Astrocyte of the cerebellum (primary cell): ENCODE measurements at regions not wholly inside any gene's neighbourhood (a gene's known extent, or its start where the extent isn't known, plus 50 kb on each side); places are given as distances from the start of the nearest gene placed in this dataset.

ENCODE experiments used
- DNase-seq: peaks from one replicate; pipeline ENCODE4 v3.0.0-alpha.2; 2011; ENCODE audit warnings: low read depth
- H3K4me3 ChIP-seq: 2 replicates; pipeline ENCODE4 v1.5.1; 2011; ENCODE audit warnings: mild to moderate bottlenecking, low read depth, low read length, moderate library complexity
- in situ Hi-C: cut with HindIII; loops from 2 replicates; pipeline ENCODE4 v1.10.0; 2017; ENCODE audit warnings: low sequenced_read_pairs
- TF ChIP-seq, protein P1 (sequence below): IDR thresholded peaks from 2 replicates; pipeline ENCODE4 v1.5.1; 2012; ENCODE audit warnings: low read length, low read depth, moderate library complexity, mild to moderate bottlenecking; ENCODE audit errors: missing control alignments

GRCh38 chr1:87941337-87941946 lies 612.8 kb downstream of the LMO4 start:
- in situ Hi-C loops: no loop called here
- TF ChIP-seq, protein P1, sequence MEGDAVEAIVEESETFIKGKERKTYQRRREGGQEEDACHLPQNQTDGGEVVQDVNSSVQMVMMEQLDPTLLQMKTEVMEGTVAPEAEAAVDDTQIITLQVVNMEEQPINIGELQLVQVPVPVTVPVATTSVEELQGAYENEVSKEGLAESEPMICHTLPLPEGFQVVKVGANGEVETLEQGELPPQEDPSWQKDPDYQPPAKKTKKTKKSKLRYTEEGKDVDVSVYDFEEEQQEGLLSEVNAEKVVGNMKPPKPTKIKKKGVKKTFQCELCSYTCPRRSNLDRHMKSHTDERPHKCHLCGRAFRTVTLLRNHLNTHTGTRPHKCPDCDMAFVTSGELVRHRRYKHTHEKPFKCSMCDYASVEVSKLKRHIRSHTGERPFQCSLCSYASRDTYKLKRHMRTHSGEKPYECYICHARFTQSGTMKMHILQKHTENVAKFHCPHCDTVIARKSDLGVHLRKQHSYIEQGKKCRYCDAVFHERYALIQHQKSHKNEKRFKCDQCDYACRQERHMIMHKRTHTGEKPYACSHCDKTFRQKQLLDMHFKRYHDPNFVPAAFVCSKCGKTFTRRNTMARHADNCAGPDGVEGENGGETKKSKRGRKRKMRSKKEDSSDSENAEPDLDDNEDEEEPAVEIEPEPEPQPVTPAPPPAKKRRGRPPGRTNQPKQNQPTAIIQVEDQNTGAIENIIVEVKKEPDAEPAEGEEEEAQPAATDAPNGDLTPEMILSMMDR: no peak
- DNase-seq: no peak
- H3K4me3 ChIP-seq: no peak overlapping the region

DNA sequence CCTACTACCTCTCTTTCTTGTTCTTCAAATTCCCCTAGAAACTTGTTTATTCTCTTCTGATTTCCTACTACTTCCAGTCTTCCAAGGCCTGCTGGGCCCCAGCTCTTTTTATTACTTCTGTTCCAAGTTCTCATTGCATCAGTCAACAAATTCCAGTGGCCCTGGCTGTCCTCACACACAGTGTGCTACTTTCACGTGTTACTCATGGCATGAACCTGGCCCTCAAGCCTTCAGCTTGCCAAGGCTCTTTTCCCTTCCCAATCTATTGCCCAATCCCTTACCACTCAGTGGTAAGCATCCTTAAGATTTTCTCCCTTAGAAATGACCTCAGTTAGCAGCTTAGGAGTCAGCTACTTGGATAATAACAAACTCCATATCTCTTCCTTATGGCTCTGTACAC lies 613.5 kb downstream of the LMO4 start:
- peak; percentile 1 for DNase-seq
- TF ChIP-seq, protein P1: no peak
- H3K4me3 ChIP-seq: no peak overlapping the region
- in situ Hi-C loops: no loop called here

DNA sequence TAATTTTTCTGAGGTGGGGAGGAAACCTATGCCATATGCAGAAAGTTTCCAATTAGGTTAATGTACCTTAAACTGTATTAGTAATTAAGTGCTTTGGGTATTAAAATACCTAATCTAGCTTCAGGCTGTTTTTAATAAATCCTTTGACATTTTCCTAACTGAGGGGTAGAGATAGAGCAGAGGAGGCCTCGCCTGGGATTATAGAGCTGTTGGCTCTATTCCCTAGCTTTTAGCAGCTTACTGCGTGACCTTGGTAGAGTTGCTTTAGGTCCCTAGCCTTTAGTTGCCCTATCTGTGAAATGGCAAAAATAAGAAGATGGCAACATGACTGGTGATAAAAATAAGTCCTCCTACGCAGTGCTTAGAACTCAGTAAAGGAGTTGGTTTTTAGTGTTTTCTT lies 621.0 kb downstream of the LMO4 start:
- H3K4me3 ChIP-seq: no peak overlapping the region
- DNase-seq: no peak
- in situ Hi-C loops: loop anchor here (5.0 kb wide), 1 partner anchor 37 kb away; no protein-coding TSS in a partner anchor
- TF ChIP-seq, protein P1: no peak

DNA sequence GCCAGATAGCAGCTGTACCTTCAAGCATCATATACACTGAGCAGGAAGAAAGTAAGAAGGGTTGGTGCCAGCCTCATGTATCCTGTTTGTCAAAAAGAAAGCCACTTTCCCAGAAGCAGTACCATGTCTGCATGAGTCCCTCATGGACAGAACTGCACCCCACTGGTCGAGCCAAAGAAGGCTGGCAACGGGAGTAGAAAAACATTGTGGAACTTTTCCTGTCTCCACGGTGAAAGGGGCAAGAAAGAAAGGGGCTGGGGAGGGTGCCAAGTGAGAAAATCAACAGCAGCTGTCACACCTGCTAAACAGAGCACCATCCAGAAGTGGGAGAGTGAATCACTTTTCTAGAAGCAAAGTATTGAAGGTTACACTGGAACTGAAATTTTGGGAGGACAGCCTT lies 621.7 kb downstream of the LMO4 start:
- TF ChIP-seq, protein P1: no peak
- DNase-seq: no peak
- in situ Hi-C loops: no loop called here
- H3K4me3 ChIP-seq: no peak overlapping the region

DNA sequence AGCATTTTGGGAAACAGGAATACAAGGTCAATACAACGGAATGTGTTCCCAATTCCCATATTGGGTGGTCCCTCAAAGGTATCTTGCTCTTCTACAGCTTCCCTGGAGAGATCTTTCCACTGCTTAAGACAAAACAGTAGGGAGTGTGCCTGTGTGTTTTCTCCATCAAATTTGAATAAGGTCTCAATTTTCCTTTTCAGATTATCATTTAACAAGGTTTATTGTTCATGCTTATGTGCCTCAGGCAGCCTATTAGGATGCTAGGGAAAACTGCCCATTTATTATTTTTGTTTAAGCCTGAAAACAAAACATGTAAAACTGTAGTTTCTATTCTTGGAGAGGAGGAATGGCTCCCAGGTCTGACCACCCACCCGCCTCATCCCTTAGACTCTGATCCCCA lies 622.7 kb downstream of the LMO4 start:
- in situ Hi-C loops: no loop called here
- H3K4me3 ChIP-seq: no peak overlapping the region
- TF ChIP-seq, protein P1: no peak
- no peak for DNase-seq

DNA sequence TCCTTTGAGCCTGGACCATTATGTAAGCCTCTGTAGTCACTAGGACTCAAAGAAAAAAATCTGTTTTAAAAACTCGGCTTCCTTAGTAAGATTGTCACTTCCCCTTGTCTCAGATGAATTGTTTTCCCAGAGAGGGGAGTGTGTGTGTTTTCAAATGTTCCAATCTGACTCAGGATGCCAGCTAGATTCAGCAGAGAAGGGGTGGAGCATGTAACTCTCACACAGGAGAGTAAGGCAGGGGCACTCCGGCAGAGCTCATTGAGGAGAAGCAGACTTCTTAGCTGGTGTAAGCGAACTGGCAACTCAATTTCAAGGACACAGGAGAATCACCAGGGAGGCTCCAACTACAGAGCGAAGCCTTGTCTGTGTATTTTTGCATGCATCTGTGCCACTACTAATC lies 623.2 kb downstream of the LMO4 start:
- no peak for DNase-seq
- TF ChIP-seq, protein P1: no peak
- in situ Hi-C loops: no loop called here
- no peak overlapping the region for H3K4me3 ChIP-seq

GRCh38 chr1:87953121-87953520 lies 624.4 kb downstream of the LMO4 start:
- no peak for DNase-seq
- H3K4me3 ChIP-seq: no peak overlapping the region
- in situ Hi-C loops: no loop called here
- TF ChIP-seq, protein P1: no peak
